ENCODE measurements at regions not wholly inside any gene's neighbourhood (a gene's known extent, or its start where the extent isn't known, plus 50 kb on each side); places are given as distances from the start of the nearest gene placed in this dataset.

- no peak for TF ChIP-seq POLR2A (IDR thresholded peaks at IDR 0.05)
- TF ChIP-seq POLR2AphosphoS5 (IDR thresholded peaks at IDR 0.05): no peak
- no peak for TF ChIP-seq CTCF (IDR thresholded peaks at IDR 0.05)
These were observed 59.1 kb upstream of the GALNT13 start for GRCh38 chr2:153812632-153813031.
